ENCODE measurements at regions not wholly inside any gene's neighbourhood (a gene's known extent, or its start where the extent isn't known, plus 50 kb on each side); places are given as distances from the start of the nearest gene placed in this dataset.

GRCh38 chr12:66776974-66777373 lies 98.1 kb upstream of the GRIP1 start:
- no peak for DNase-seq
- TF ChIP-seq CTCF (IDR thresholded peaks at IDR 0.05), result no peak
- H3K36me3 Mint-ChIP-seq (ENCODE audit: low read depth), result no peaks in the 10 kb centered on the region
- H3K27ac Mint-ChIP-seq, result peak overlapping the region; percentile 12
- H3K4me3 Mint-ChIP-seq, result no peak overlapping the region
- H3K9me3 Mint-ChIP-seq, result no peaks in the 10 kb centered on the region
- no peaks in the 10 kb centered on the region for H3K4me1 Mint-ChIP-seq
- H3K27me3 Mint-ChIP-seq (ENCODE audit: low read depth, poor library complexity), result peaks cover 53% of the 10 kb centered on the region

- no peak for TF ChIP-seq CTCF (IDR thresholded peaks at IDR 0.05)
- H3K4me3 Mint-ChIP-seq, result no peak overlapping the region
- H3K9me3 Mint-ChIP-seq, result no peaks in the 10 kb centered on the region
- H3K36me3 Mint-ChIP-seq (ENCODE audit: low read depth), result no peaks in the 10 kb centered on the region
- H3K27ac Mint-ChIP-seq, result no peak overlapping the region
- H3K27me3 Mint-ChIP-seq (ENCODE audit: low read depth, poor library complexity), result peaks cover 69% of the 10 kb centered on the region
- no peak for DNase-seq
- H3K4me1 Mint-ChIP-seq, result no peaks in the 10 kb centered on the region
These were observed 100.6 kb upstream of the GRIP1 start for GRCh38 chr12:66779466-66779865.

- Mint-ChIP-seq H3K27ac (no peak overlapping the region), H3K4me1 (peaks cover 24% of the 10 kb centered on the region), H3K4me3 (no peak overlapping the region), H3K27me3 (ENCODE audit: low read depth, poor library complexity) (peaks cover 35% of the 10 kb centered on the region), H3K36me3 (ENCODE audit: low read depth) (no peaks in the 10 kb centered on the region), H3K9me3 (no peaks in the 10 kb centered on the region)
- DNase-seq, result no peak
- TF ChIP-seq CTCF (IDR thresholded peaks at IDR 0.05), result no peak
These were observed 107.8 kb upstream of the GRIP1 start for GRCh38 chr12:66786531-66787308.

- Mint-ChIP-seq H3K4me3 (no peak overlapping the region), H3K36me3 (ENCODE audit: low read depth) (no peaks in the 10 kb centered on the region), H3K9me3 (no peaks in the 10 kb centered on the region), H3K27me3 (ENCODE audit: low read depth, poor library complexity) (peaks cover 76% of the 10 kb centered on the region), H3K4me1 (peaks cover 5% of the 10 kb centered on the region), H3K27ac (no peak overlapping the region)
- TF ChIP-seq CTCF (IDR thresholded peaks at IDR 0.05), result no peak
- no peak for DNase-seq
These were observed 120.7 kb upstream of the GRIP1 start for GRCh38 chr12:66799551-66799950.

- H3K4me3 Mint-ChIP-seq, result no peak overlapping the region
- DNase-seq, result no peak
- H3K27ac Mint-ChIP-seq, result no peak overlapping the region
- no peak for TF ChIP-seq CTCF (IDR thresholded peaks at IDR 0.05)
- H3K27me3 Mint-ChIP-seq (ENCODE audit: low read depth, poor library complexity), result peaks cover 81% of the 10 kb centered on the region
- no peaks in the 10 kb centered on the region for H3K36me3 Mint-ChIP-seq (ENCODE audit: low read depth)
- peaks cover 5% of the 10 kb centered on the region for H3K4me1 Mint-ChIP-seq
- no peaks in the 10 kb centered on the region for H3K9me3 Mint-ChIP-seq
These were observed 121.2 kb upstream of the GRIP1 start for GRCh38 chr12:66800046-66800445.

- peak; percentile 20 for DNase-seq
- H3K4me1 Mint-ChIP-seq, result peaks cover 5% of the 10 kb centered on the region
- no peaks in the 10 kb centered on the region for H3K9me3 Mint-ChIP-seq
- no peak overlapping the region for H3K27ac Mint-ChIP-seq
- H3K27me3 Mint-ChIP-seq (ENCODE audit: low read depth, poor library complexity), result peaks cover 83% of the 10 kb centered on the region
- H3K36me3 Mint-ChIP-seq (ENCODE audit: low read depth), result no peaks in the 10 kb centered on the region
- peak overlapping the region; percentile 31 for H3K4me3 Mint-ChIP-seq
- no peak for TF ChIP-seq CTCF (IDR thresholded peaks at IDR 0.05)
These were observed 125.1 kb upstream of the GRIP1 start for GRCh38 chr12:66803930-66804329.
